GM19467 (cell line): ENCODE measurements at regions not wholly inside any gene's neighbourhood (a gene's known extent, or its start where the extent isn't known, plus 50 kb on each side); places are given as distances from the start of the nearest gene placed in this dataset.

Experiments
- ATAC-seq: cut with Tn5 transposase; IDR thresholded peaks from one replicate; pipeline ENCODE4 v1.9.1; 2021; ENCODE audit warnings: mild to moderate bottlenecking, moderate library complexity; ENCODE audit not compliant: unreplicated experiment

GRCh38 chr6:71512256-71512655 lies 223.6 kb downstream of the OGFRL1 start:
- ATAC-seq: no peak

- no peak for ATAC-seq
Measured at GRCh38 chr6:71513036-71513435, 224.4 kb downstream of the OGFRL1 start.

DNA sequence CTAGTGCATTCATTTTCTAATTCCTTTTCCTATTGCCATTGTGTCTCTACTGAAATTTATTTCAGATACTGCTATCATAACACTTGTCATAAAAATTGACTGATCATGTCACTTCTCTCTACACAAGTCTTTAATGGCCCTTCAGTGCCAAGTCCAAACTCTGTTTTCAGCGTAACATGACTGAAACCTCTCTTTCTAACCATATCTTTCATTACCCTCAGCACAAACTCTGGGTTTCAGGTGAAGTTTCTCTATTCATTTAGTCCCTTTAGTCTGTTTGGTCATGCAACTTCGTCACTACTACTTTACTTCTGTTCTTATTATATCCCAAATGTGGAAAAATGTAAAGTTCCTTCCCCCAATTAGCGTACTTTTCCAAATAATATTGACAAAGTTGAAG lies 234.9 kb downstream of the OGFRL1 start:
- ATAC-seq: no peak

DNA sequence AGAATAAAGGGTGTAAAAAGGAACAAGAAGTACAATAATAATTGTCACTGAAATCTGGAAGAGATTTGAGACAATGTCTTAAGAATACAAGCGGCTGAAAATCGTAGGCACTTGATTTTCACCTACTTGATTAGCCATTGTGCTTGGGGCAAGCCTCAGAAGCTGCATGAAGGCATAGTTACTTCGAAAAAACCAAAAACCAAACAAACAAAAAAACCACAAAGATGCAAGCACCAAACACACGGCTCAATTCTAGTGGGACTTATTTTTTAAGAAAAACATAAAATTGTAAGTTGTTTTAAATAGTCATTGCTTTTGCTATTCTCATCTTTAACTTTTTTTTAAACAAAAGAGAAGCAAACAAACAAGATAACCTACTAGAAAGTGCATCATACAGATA lies 235.6 kb downstream of the OGFRL1 start:
- ATAC-seq: no peak

DNA sequence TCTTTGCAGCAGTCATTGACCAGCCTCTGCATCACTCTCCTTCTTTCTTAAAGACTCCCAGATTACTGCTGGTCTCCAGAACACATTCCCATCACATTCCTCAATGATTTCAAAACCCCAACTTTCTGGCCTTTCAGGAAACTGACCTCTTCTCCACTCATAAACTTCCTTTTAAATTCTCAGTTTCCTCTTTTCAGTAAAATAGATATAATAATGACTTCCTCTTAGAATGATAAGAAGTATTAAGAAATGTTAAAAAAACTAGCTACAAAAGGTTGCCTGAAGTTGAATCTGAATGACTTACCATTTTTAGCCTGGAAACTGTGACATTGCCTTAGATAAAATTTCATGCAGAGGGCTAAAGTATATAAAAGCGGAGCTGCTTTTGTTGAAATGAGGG lies 239.3 kb downstream of the OGFRL1 start:
- ATAC-seq: no peak

GRCh38 chr6:71529026-71529425 lies 240.4 kb downstream of the OGFRL1 start:
- no peak for ATAC-seq

GRCh38 chr6:71529769-71530168 lies 241.2 kb downstream of the OGFRL1 start:
- ATAC-seq: no peak

GRCh38 chr6:71531006-71531405 lies 242.4 kb downstream of the OGFRL1 start:
- no peak for ATAC-seq

DNA sequence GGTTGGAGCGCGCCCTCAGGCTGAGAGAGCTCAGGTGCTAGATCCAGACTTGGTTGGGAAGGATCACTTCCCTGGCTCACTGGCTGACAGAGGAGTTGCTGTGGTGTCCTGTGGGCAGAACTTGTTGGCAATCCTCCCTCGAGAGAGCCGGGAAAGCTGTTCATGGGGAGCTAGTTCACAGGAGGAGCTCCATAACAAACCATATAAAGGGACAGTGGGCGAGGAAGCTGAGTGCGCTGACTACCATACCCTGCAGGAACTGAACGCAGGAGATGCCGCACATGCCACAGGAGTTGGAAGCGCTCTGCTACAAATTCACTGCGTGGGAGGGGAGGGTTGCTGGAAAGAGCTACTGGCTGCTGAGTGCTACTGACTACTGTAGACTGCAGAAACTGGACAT lies 243.2 kb downstream of the OGFRL1 start:
- ATAC-seq: no peak

GRCh38 chr6:71533939-71534379 lies 245.3 kb downstream of the OGFRL1 start:
- ATAC-seq: no peak

DNA sequence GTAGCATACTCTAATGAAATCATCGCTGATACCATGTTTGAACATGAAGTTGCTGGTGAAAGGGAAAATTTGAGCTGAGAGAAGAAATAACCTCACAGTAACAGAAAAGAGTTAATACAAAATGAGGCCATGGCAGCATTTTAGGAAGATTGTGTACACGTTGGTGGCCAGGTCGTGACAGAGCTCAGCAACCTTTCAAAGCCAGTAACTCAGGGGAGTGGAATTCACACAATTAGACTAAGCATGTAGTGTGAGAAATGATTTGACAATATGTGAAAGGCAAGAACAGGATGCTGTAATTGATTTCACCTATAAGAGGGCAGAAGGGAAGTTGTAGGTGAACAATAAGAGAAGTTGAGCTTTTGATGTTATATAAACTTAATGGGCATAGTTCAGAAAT lies 246.3 kb downstream of the OGFRL1 start:
- no peak for ATAC-seq

DNA sequence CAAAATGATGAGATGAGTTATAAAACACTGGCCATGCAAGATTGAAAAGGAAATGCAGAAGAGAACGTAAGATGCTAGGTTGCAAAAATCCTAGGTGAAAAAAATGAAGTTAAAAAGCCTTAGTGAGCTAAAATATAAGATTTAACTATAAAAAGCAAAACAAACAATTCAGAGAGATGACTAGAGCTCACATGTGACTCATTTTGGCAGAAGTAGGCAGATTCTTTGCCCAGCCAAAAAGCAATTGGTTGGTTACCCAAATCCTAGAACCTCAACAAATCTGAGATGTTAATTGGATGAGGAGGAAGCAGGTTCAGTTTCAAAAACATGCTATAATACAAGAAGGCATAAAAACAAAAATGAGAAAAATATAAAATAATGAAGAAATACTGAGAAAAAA lies 249.1 kb downstream of the OGFRL1 start:
- ATAC-seq: no peak

DNA sequence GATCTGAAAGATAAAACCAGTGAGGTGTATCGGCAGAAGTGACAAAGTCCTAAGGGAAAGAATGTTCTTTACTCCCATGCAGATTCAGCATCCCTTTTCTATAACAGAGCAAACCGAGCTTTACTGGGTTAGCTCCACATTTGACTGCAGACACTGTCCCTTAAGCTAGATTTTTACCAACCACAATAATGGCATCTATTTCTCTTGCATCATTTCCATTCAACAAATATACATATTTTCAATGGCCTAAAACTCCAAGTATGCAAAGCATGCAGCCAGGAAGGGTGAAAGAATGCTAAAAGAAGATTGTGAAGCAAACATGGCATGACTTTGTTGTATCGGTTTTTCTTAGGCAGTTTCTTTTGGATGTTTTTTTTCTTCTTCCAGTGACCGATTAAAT lies 255.4 kb downstream of the OGFRL1 start:
- no peak for ATAC-seq

GRCh38 chr6:71544906-71545305 lies 256.3 kb downstream of the OGFRL1 start:
- no peak for ATAC-seq

DNA sequence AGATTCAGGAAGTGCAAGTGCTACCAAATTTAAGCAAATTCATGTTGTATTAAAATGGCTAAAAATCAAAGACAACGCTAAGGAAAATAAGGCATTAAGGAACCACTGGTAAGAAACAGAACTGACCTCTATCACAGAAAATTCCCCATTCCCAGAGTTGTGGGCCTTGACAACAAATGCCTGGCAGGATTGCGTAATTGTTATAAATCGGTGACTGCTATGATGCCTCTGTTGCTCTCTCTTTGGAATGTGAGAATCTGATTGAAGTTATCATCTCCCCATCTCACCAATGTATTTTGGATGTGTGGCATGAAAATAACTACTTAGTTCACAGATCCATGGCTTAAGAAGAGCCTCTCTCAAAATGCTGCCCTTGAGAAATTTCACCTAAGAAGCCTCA lies 257.3 kb downstream of the OGFRL1 start:
- no peak for ATAC-seq

DNA sequence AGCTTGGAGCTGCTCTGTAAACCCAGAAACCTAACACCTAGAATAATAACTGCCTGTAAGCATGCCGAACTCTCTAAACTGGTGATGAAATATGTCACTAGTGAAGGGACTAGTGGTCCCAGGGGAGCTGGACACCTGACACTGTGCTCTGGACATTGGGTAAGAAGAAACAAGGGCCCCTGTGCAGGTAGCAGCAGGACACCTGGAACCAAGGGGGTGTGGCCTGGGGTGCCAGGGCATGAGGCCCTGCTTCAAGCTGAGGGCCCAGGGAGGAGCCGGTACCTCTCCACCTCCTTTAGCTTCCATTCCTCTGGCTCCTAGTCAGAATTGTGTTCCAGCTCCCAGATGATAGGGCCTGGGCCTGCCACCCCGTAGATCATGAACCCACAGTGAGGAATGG lies 263.2 kb downstream of the OGFRL1 start:
- no peak for ATAC-seq

DNA sequence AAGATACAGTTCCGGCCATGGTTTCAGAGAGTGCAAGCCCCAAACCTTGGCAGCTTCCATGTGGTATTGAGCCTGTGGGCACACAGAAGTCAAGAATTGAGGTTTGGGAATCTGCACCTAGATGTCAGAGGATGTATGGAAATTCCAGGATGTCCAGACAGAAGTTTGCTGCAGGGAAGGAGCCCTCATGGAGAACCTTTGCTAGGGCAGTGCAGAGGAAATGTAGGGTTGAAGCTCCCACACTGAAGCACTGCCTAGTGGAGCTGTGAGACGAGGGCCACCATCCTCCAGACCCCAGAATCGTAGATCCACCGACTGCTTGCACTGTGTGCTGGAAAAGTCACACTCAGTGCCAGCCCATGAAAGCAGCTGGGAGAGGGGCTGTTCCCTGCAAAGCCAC lies 267.5 kb downstream of the OGFRL1 start:
- no peak for ATAC-seq

DNA sequence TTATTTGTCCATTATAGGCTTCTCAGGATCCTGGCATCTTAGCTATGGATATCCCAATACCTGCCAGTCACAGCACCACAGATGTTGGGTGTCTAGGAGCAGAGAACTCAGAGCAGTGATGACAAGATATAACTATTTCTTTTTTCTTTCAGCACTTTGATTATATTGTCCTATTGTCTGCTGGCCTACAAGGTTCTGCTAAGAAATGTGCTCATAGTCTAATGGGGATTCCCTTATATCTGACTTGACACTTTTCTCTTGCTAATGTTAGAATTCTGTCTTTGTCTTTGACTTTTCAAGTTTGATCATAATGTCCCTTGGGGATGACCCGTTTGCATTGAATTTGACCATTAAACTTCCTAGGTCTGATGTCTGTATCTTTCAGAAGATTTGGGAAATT lies 270.4 kb downstream of the OGFRL1 start:
- ATAC-seq: no peak

GRCh38 chr6:71567562-71567961 lies 279.0 kb downstream of the OGFRL1 start:
- ATAC-seq: no peak

- no peak for ATAC-seq
Measured at GRCh38 chr6:71577766-71578165, 289.2 kb downstream of the OGFRL1 start.

DNA sequence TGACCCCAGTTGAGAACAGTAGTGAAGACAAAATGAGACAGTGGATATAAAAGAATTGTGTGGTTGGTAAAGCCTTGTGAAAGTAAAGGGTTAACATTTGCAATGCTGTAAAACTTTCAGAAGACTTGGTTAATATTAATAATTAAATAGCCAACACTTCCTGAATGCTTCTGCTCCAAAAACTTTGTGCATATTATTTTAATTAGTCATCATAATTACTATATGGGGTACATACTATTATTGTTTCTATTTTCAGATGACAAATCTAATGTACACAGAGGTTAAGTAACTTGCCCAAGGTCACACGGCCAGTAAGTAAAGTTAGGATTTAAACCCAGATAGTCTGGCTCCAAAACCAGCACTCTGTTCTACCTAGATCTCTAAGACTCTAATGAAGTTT lies 291.3 kb downstream of the OGFRL1 start:
- no peak for ATAC-seq

DNA sequence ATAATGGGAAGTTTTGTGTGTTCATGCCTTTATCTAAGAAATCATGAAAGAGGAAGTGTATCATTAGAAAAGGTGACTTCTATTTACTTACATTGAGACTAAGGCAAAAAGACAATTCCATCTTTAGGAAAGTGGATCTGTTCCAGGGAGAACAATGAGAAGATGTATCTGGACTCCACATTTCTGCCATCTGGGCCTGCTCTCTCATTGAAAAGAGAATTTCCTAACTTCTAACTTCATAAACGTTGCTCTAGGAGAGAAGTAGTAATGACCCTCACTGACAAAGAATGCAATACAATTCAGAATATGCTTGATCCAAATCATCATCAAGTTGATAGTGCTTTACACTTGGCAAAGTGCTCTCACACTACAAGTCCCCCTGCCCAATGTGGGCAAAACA lies 294.2 kb downstream of the OGFRL1 start:
- ATAC-seq: no peak

DNA sequence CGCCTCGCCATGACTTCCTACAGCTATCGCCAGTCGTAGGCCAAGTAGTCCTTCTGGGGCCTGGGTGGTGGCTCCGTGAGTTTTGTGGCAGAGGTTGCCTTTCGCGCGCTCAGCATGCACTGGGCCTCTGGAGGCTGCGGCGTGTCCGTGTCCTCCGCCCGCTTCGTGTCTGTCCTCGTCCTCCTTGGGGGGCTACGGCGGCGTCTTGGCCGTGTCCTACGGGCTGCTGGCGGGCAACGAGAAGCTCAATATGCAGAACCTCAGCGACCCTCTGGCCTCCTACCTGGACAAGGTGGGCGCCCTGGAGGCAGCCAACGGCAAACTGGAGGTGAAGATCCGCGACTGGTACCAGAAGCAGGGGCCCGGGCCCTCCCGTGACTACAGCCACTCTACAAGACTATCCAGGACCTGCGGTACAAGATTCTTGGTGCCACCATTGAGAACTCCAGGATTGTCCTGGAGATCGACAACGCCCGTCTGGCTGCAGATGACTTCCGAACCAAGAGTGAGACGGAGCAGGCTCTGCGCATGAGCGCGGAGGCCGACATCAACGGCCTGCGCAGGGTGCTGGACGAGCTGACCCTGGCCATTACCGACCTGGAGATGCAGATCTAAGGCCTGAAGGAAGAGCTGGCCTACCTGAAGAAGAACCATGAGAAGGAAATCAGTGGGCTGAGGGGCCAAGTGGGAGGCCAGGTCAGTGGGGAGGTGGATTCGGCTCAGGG lies 296.3 kb downstream of the OGFRL1 start:
- ATAC-seq: no peak
